Transverse colon (tissue), 3 donors: ENCODE measurements at regions not wholly inside any gene's neighbourhood (a gene's known extent, or its start where the extent isn't known, plus 50 kb on each side); places are given as distances from the start of the nearest gene placed in this dataset.

Experiments
- EP300 ChIP-seq: sonication (generic); formaldehyde crosslinking; IDR thresholded peaks from one replicate; pipeline ENCODE4 v1.6.1; 2017; ENCODE audit warnings: antibody characterized with exemption, low read depth
- POLR2A ChIP-seq: fragments of 450-650 bp; IDR thresholded peaks from one replicate; pipeline ENCODE4 v1.6.1; 2016; ENCODE audit warnings: antibody characterized with exemption, mild to moderate bottlenecking, moderate library complexity
- TF ChIP-seq, protein P1 (sequence below), 5 experiments: fragments of 200-600 bp in 3 of 5; fragments of 450-650 bp in 2 of 5; sonication (generic) in 3 of 5; IDR thresholded peaks; 1 replicate in 2 of 5; 2 replicates in 3 of 5; pipeline ENCODE4 v1.5.1; 2016 to 2017; ENCODE audit warnings: antibody characterized with exemption in 5 of 5, inconsistent platforms in 3 of 5, mild to moderate bottlenecking in 2 of 5, moderate library complexity in 1 of 5

DNA sequence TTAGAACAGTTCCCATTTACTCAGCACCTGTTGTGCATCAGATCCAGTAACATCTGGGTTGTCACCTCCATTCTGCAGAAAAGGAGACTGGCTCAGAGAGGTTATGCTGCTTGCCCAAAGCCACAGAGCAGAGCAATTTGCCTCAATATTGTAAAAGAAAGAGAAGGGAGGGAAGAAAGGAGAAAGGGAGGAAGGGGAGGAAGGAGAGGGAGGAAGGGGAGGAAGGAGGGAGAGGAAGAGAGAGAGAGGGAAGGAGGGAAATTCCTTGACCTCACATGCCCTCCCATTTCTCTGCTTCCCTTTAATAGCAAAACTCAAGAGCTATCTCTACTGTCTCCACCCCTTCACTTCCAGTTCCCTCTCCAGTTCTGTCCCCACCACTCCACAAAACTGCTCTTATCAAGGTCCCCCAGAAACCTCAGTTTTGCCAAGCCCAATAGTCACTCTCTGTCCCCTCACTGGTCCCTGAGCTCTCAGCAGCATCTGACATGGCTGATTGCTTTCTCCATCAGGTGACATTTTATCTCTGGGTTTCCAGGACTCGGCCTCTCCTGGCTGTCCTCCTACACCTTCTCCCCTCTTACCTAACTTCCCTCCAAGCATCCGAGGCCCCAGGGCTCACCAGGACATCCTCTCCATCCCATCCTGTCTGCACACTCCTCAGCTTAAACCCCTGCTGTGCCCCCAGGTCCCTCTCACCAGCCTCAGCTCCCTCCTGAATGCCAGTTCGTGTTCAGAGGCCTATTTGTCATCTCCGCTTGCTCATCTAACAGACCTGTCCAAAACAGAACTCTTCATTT lies 104.7 kb upstream of the LINGO1 start:
- TF ChIP-seq EP300, result no peak
- TF ChIP-seq, protein P1, sequence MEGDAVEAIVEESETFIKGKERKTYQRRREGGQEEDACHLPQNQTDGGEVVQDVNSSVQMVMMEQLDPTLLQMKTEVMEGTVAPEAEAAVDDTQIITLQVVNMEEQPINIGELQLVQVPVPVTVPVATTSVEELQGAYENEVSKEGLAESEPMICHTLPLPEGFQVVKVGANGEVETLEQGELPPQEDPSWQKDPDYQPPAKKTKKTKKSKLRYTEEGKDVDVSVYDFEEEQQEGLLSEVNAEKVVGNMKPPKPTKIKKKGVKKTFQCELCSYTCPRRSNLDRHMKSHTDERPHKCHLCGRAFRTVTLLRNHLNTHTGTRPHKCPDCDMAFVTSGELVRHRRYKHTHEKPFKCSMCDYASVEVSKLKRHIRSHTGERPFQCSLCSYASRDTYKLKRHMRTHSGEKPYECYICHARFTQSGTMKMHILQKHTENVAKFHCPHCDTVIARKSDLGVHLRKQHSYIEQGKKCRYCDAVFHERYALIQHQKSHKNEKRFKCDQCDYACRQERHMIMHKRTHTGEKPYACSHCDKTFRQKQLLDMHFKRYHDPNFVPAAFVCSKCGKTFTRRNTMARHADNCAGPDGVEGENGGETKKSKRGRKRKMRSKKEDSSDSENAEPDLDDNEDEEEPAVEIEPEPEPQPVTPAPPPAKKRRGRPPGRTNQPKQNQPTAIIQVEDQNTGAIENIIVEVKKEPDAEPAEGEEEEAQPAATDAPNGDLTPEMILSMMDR (IDR thresholded peaks at IDR 0.05), result no peak
- TF ChIP-seq POLR2A, result no peak
